GM19328 (cell line): ENCODE measurements at regions not wholly inside any gene's neighbourhood (a gene's known extent, or its start where the extent isn't known, plus 50 kb on each side); places are given as distances from the start of the nearest gene placed in this dataset.

Source experiments
- ATAC-seq: cut with Tn5 transposase; IDR thresholded peaks from one replicate; pipeline ENCODE4 v1.9.1; 2021; ENCODE audit warnings: mild to moderate bottlenecking, moderate library complexity; ENCODE audit not compliant: unreplicated experiment

GRCh38 chr14:54126947-54127346, 170.3 kb upstream of the BMP4 start:
- ATAC-seq, result no peak

GRCh38 chr14:54127526-54127925, 170.9 kb upstream of the BMP4 start:
- ATAC-seq, result no peak

GRCh38 chr14:54129850-54130640, 173.4 kb upstream of the BMP4 start:
- ATAC-seq, result no peak

GRCh38 chr14:54132496-54132895, 175.9 kb upstream of the BMP4 start:
- no peak for ATAC-seq

GRCh38 chr14:54133896-54134295, 177.3 kb upstream of the BMP4 start:
- ATAC-seq, result no peak

GRCh38 chr14:54135804-54136280, 179.2 kb upstream of the BMP4 start:
- no peak for ATAC-seq

GRCh38 chr14:54136894-54137613, 180.4 kb upstream of the BMP4 start:
- no peak for ATAC-seq

- no peak for ATAC-seq
Measured at GRCh38 chr14:54137614-54137961, 181.0 kb upstream of the BMP4 start.

- ATAC-seq, result no peak
Measured at GRCh38 chr14:54138024-54138353, 181.4 kb upstream of the BMP4 start.

- no peak for ATAC-seq
Measured at GRCh38 chr14:54138354-54139038, 181.9 kb upstream of the BMP4 start.

GRCh38 chr14:54140551-54140950, 183.9 kb upstream of the BMP4 start:
- no peak for ATAC-seq

GRCh38 chr14:54146601-54147000, 190.0 kb upstream of the BMP4 start:
- no peak for ATAC-seq

- ATAC-seq, result no peak
Measured at GRCh38 chr14:54147282-54147681, 190.7 kb upstream of the BMP4 start.

GRCh38 chr14:54147758-54148157, 191.1 kb upstream of the BMP4 start:
- ATAC-seq, result no peak

- ATAC-seq, result no peak
Measured at GRCh38 chr14:54148251-54148650, 191.6 kb upstream of the BMP4 start.

GRCh38 chr14:54152351-54152750, 195.7 kb upstream of the BMP4 start:
- ATAC-seq, result no peak

- no peak for ATAC-seq
Measured at GRCh38 chr14:54166049-54166950, 209.7 kb upstream of the BMP4 start.

GRCh38 chr14:54168489-54168888, 211.9 kb upstream of the BMP4 start:
- ATAC-seq, result no peak

GRCh38 chr14:54169254-54169924, 212.8 kb upstream of the BMP4 start:
- ATAC-seq, result no peak

- no peak for ATAC-seq
Measured at GRCh38 chr14:54170301-54170700, 213.7 kb upstream of the BMP4 start.
